Neural crest cell (in vitro differentiated cells): ENCODE measurements at regions not wholly inside any gene's neighbourhood (a gene's known extent, or its start where the extent isn't known, plus 50 kb on each side); places are given as distances from the start of the nearest gene placed in this dataset.

Experiments
- DNase-seq: peaks from one replicate; pipeline ENCODE4 v3.0.0; 2021; ENCODE audit warnings: low read depth, mixed read lengths, low spot score
- H3K27ac Mint-ChIP-seq: one replicate; pipeline ENCODE4 v1.8.0; 2021; ENCODE audit warnings: mild to moderate bottlenecking, mixed read lengths; ENCODE audit not compliant: unreplicated experiment
- H3K27me3 Mint-ChIP-seq: 2 replicates; pipeline ENCODE4 v1.8.0; 2021; ENCODE audit warnings: low read depth, mild to moderate bottlenecking, mixed read lengths
- H3K36me3 Mint-ChIP-seq: 2 replicates; pipeline ENCODE4 v1.8.0; 2021; ENCODE audit warnings: low read depth, mild to moderate bottlenecking, mixed read lengths
- H3K4me1 Mint-ChIP-seq: 2 replicates; pipeline ENCODE4 v1.8.0; 2021; ENCODE audit warnings: mixed read lengths
- H3K4me3 Mint-ChIP-seq: one replicate; pipeline ENCODE4 v1.8.0; 2021; ENCODE audit warnings: mild to moderate bottlenecking, mixed read lengths
- H3K9me3 Mint-ChIP-seq: 2 replicates; pipeline ENCODE4 v1.8.0; 2021; ENCODE audit warnings: mixed read lengths
- TF ChIP-seq, protein P1 (sequence below): fragments of 200-600 bp; sonication (generic); conservative IDR thresholded peaks from 2 replicates; pipeline ENCODE4 v1.5.0; 2021; ENCODE audit warnings: antibody characterized with exemption, mild to moderate bottlenecking

DNA sequence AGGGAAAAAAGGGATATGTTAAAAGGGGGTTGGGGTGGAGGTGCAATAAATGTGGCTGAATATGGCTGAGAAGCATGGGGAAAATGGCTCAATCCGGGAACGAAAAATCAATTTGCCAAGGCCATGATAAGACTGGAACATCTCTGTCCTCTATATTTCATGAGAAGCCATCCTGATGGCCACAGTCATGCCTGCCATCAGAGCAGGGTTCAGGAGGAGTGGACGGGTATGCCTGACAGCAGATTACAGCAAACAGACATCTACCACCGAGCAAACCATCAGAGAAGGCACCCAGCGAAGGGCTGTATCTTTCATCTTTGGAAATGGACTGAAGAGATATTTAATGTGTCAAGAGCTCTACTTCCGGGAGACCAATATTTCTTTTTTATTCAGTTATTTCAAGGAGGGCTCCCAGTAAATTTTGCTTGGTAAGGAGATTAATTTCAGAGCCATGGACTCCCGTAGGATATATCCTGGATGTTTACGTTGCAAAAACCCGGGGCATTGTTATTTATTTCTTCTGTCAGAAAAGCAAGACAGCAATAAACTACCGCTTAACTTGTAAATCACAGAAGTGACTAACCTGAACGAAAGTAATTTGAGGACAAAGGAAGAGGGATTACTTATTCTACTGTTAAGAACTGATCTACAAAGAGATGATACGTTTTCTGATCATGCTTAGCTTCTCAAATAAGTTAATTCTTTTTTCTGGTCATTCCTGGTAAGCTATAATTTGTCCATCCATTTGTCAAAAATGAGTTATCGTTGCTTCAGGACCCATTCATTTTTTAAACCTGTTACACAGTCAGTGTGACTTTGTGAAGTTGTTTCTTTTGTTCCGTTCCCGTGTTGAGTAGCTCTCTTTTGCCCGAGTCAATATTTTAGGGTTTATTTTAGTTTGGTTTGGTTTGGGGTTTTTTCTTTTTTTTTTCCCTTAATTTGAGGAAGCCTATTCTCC is 80.6 kb upstream of the CHD2 start:
- Mint-ChIP-seq H3K4me1 (peaks cover 62% of the 10 kb centered on the region), H3K9me3 (no peaks in the 10 kb centered on the region), H3K36me3 (no peaks in the 10 kb centered on the region), H3K4me3 (peak overlapping the region; percentile 91), H3K27ac (peak overlapping the region; percentile 99), H3K27me3 (no peaks in the 10 kb centered on the region)
- DNase-seq: no peak
- TF ChIP-seq, protein P1, sequence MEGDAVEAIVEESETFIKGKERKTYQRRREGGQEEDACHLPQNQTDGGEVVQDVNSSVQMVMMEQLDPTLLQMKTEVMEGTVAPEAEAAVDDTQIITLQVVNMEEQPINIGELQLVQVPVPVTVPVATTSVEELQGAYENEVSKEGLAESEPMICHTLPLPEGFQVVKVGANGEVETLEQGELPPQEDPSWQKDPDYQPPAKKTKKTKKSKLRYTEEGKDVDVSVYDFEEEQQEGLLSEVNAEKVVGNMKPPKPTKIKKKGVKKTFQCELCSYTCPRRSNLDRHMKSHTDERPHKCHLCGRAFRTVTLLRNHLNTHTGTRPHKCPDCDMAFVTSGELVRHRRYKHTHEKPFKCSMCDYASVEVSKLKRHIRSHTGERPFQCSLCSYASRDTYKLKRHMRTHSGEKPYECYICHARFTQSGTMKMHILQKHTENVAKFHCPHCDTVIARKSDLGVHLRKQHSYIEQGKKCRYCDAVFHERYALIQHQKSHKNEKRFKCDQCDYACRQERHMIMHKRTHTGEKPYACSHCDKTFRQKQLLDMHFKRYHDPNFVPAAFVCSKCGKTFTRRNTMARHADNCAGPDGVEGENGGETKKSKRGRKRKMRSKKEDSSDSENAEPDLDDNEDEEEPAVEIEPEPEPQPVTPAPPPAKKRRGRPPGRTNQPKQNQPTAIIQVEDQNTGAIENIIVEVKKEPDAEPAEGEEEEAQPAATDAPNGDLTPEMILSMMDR: no peak

DNA sequence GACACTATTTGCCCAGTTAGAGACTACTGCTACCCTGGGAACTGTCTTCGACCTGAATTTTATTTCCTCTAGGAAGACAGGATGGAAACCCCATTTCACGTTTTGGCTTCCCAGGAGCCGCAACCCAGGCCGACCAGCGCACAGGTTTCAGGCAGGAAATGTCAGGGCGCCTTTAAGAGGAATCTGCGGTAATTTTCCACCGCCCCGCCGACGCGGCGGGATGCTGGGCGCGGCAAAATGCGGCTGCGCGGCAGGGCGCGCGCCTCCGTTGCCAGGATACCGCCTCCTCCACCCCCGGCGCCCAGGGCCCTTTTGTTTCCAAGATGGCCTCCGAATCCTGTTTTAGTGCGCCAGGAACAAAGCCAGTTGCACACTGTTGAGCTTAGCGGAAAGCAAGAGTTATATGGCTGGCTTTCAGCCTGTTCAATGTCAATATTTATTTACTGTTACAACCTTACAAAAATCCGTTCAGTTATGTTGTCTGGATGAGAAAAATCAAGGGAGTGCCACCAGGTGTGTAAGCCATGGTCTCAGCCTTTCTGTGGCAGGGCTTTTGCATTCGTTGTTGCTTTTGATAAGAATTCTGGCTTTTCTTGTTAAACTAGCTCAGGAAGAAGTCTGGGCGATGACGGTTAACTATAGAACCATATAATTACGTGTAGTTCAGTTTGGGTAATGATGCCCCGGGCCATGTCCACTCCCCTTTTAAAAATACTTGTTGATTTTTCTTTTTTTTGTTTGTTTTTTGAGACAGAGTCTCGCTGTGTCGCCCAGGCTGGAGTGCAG is 79.7 kb upstream of the CHD2 start:
- peak; percentile 87 for DNase-seq
- Mint-ChIP-seq H3K27ac (peak overlapping the region; percentile 99), H3K4me3 (peak overlapping the region; percentile 91), H3K4me1 (peaks cover 66% of the 10 kb centered on the region), H3K9me3 (no peaks in the 10 kb centered on the region), H3K27me3 (no peaks in the 10 kb centered on the region), H3K36me3 (no peaks in the 10 kb centered on the region)
- TF ChIP-seq, protein P1: no peak

DNA sequence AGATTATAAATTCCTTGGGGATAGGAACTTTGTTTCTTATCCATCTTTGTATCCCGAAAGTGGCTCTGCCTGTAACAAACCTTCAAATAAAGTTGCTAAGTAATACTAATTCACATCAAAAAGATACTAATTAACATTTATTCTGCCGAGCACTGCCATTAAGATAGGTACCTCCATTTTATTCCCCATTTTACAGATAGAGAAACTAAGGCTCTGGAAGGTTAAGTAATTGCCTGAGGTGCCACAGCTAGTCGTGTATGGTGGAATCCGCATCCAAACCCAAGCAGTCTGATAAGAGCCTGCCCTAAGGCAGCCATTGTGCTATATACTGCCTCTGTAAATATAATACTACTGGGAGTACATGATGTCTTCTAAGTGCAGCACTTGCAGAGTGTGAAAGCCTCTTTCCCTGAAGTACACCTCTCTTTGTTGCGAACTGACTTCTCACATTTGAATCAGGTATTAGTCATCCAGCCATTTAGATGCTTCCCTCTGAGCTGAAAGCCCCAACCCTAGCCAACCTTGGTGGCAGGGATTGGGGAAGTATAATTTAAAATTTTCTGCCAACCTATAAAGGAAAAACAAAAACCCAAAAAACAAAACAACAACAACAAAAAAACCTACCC is 78.5 kb upstream of the CHD2 start:
- Mint-ChIP-seq H3K4me3 (peak overlapping the region; percentile 78), H3K36me3 (no peaks in the 10 kb centered on the region), H3K4me1 (peaks cover 69% of the 10 kb centered on the region), H3K9me3 (no peaks in the 10 kb centered on the region), H3K27ac (peak overlapping the region; percentile 53), H3K27me3 (no peaks in the 10 kb centered on the region)
- no peak for DNase-seq
- TF ChIP-seq, protein P1: no peak

DNA sequence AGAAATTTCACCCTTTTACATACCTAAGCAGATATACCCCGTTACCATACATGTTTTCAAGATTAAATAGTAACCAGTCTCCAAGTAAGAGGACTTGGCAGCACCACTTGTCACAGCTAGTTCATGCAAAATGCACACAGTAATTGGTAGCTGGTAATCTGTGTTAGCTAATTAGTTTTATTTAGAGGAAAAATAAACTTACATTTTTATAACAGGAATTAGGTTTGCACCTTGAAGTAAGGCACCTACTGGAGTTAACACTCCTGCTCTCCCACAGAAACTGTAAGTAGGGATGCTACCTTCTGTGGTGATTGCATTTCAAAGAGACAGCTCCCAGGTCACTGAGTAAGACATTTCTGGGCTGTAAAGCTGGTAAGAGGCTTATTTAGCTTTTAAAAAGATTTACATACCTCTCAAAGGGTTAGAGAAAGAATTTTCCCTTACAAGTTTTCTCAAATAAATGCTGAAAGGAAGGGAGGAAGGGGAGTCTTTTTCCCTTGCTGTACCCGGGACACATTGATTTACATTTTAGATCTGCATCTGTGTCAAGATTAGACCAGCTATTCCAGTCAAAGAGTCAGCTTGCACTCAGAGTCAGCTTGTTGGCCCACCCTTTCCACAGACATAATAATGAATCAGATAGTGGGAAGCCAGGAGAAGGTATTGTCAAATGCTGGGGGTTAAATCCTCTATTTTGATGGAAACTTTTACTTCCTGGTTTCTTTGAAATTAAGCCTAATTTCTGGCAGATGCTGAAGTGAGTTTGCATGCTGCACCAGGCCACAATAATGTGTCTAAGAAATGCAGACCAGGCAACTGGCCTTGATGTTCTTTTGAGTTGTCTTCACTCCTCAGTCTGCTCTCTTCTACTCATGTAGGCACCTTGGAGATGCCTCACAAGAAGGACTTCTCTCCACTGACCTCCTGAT is 77.6 kb upstream of the CHD2 start:
- Mint-ChIP-seq H3K4me1 (peaks cover 63% of the 10 kb centered on the region), H3K36me3 (no peaks in the 10 kb centered on the region), H3K27ac (peak overlapping the region; percentile 53), H3K27me3 (no peaks in the 10 kb centered on the region), H3K4me3 (peak overlapping the region; percentile 78), H3K9me3 (no peaks in the 10 kb centered on the region)
- DNase-seq: no peak
- TF ChIP-seq, protein P1: no peak
